ENCODE measurements at regions not wholly inside any gene's neighbourhood (a gene's known extent, or its start where the extent isn't known, plus 50 kb on each side); places are given as distances from the start of the nearest gene placed in this dataset.

DNA sequence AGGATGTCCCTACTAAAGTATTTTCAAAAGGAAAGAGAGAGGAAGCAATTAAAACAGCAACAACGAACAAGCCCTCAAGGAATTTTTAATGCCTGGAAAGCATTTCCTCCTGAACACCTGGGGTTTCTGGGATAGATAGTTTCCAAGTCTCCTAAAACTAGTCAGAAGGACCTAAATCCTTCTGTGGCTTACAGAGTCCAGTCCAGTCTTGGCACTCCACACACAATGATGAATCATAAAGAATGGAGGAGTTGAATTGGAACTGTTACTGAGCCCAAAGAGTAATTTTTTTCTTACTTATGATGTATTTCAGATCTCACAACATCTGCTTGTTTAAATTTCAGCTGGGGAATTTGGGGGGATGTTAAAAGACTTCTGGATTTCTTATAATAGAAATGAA is 144.6 kb upstream of the SETBP1 start:
- TF ChIP-seq, protein P1, sequence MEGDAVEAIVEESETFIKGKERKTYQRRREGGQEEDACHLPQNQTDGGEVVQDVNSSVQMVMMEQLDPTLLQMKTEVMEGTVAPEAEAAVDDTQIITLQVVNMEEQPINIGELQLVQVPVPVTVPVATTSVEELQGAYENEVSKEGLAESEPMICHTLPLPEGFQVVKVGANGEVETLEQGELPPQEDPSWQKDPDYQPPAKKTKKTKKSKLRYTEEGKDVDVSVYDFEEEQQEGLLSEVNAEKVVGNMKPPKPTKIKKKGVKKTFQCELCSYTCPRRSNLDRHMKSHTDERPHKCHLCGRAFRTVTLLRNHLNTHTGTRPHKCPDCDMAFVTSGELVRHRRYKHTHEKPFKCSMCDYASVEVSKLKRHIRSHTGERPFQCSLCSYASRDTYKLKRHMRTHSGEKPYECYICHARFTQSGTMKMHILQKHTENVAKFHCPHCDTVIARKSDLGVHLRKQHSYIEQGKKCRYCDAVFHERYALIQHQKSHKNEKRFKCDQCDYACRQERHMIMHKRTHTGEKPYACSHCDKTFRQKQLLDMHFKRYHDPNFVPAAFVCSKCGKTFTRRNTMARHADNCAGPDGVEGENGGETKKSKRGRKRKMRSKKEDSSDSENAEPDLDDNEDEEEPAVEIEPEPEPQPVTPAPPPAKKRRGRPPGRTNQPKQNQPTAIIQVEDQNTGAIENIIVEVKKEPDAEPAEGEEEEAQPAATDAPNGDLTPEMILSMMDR (conservative IDR thresholded peaks at IDR 0.05; ENCODE audit: low read depth, low read length): no peak
- TF ChIP-seq EZH2 (IDR thresholded peaks at IDR 0.05; ENCODE audit: borderline replicate concordance, low read depth, low read length, poor library complexity, severe bottlenecking): no peak

All from A673 (cell line).